Tibial artery (tissue), 4 donors: ENCODE measurements at regions not wholly inside any gene's neighbourhood (a gene's known extent, or its start where the extent isn't known, plus 50 kb on each side); places are given as distances from the start of the nearest gene placed in this dataset.

Experiments used
- DNase-seq, 2 donors: peaks; one replicate each; pipeline ENCODE4 v3.0.0-alpha.2; 2019
- H3K27ac ChIP-seq, 2 donors: fragments of 200-600 bp; sonication (generic) in 1 of 2; 1 replicate in 1 of 2; 2 replicates in 1 of 2; pipeline ENCODE4 v1.5.1; 2018 to 2019; ENCODE audit warnings: mild to moderate bottlenecking in 1 of 2
- H3K27me3 ChIP-seq, 2 donors: fragments of 200-600 bp; sonication (generic) in 1 of 2; one replicate each; pipeline versions ENCODE4 v1.5.1 to v1.6.0; 2016 to 2019
- H3K36me3 ChIP-seq, 3 donors: fragments of 200-600 bp; sonication (generic) in 2 of 3; one replicate each; pipeline ENCODE4 v1.5.1; 2016 to 2019; ENCODE audit warnings: mild to moderate bottlenecking in 2 of 3
- H3K4me1 ChIP-seq, 4 donors: fragments of 200-600 bp; sonication (generic) in 2 of 4; 1 replicate in 3 of 4; 2 replicates in 1 of 4; pipeline ENCODE4 v1.5.1; 2016 to 2019
- H3K4me3 ChIP-seq, 2 donors: fragments of 200-600 bp; sonication (generic) in 1 of 2; 1 replicate in 1 of 2; 2 replicates in 1 of 2; pipeline ENCODE4 v1.5.1; 2018 to 2019; ENCODE audit warnings: mild to moderate bottlenecking in 2 of 2
- H3K9me3 ChIP-seq, 3 donors: fragments of 200-600 bp; sonication (generic) in 1 of 3; one replicate each; pipeline ENCODE4 v1.5.1; 2016 to 2019
- intact Hi-C: fragments of 100-400 bp; cut with DNase I; formaldehyde crosslinking; loops from one replicate; pipeline ENCODE4 v1.15.0; 2023; ENCODE audit warnings: low total_unique reads
- TF ChIP-seq, protein P1 (sequence below), 2 experiments: fragments of 200-600 bp in 1 of 2; fragments of 450-650 bp in 1 of 2; IDR thresholded peaks; one replicate each; pipeline ENCODE4 v1.5.1; 2017 to 2019; ENCODE audit warnings: antibody characterized with exemption in 2 of 2, mild to moderate bottlenecking in 1 of 2, moderate library complexity in 1 of 2

DNA sequence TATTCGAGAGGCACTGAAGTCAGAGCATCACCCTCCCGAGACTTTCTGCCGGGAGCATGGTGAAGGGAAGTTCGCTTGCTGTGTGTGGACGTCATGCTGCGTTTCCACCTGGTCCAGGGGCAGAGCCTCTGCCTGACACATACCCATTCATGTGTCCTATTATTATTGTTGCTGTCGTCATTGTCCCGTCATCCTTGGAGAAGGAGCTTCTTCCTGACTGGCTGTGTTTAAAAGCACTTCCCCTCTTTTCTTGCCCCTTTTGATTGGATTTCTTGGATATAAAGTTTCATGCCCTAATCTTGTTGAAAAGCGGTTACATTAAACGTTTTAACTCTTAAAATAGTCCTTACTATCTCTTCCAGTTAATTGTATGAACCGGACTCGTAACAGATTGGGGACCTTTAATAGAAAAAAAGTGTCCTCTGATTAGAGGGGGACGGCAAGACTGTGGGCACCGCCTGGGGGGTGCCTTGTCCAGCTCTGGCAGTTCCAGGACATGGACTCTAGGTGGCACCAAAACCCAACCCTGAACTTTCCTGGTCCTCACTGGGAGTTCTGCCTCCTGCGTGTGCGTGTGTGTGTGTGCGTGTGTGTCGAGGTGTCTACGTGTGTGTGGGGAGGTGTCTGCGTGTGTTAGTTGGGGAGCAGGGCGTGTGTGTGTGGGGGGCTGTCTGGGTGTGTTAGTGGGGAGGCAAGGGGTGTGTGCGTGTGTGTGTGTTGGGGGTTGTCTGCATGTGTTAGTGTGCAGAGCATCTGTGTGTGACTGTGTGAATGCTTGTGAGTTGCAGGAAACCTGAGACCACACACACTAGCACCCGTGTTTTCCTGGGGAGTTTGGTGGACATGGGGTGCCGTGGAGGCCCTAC is 133.3 kb upstream of the CIBAR2 start:
- TF ChIP-seq, protein P1, sequence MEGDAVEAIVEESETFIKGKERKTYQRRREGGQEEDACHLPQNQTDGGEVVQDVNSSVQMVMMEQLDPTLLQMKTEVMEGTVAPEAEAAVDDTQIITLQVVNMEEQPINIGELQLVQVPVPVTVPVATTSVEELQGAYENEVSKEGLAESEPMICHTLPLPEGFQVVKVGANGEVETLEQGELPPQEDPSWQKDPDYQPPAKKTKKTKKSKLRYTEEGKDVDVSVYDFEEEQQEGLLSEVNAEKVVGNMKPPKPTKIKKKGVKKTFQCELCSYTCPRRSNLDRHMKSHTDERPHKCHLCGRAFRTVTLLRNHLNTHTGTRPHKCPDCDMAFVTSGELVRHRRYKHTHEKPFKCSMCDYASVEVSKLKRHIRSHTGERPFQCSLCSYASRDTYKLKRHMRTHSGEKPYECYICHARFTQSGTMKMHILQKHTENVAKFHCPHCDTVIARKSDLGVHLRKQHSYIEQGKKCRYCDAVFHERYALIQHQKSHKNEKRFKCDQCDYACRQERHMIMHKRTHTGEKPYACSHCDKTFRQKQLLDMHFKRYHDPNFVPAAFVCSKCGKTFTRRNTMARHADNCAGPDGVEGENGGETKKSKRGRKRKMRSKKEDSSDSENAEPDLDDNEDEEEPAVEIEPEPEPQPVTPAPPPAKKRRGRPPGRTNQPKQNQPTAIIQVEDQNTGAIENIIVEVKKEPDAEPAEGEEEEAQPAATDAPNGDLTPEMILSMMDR (IDR thresholded peaks at IDR 0.05): peak; percentile 79 to 92
- no peaks in the 10 kb centered on the region for H3K36me3 ChIP-seq
- peaks cover 0 to 16% (median 12%) of the 10 kb centered on the region in 4 donors for H3K4me1 ChIP-seq
- no peaks in the 10 kb centered on the region for H3K9me3 ChIP-seq
- intact Hi-C loops: no loop called here
- H3K27ac ChIP-seq: no peak overlapping the region
- no peak overlapping the region for H3K4me3 ChIP-seq
- peaks cover 0 to 4% of the 10 kb centered on the region in 2 donors for H3K27me3 ChIP-seq
- peak in 1 of 2 donors; percentile 50 for DNase-seq

DNA sequence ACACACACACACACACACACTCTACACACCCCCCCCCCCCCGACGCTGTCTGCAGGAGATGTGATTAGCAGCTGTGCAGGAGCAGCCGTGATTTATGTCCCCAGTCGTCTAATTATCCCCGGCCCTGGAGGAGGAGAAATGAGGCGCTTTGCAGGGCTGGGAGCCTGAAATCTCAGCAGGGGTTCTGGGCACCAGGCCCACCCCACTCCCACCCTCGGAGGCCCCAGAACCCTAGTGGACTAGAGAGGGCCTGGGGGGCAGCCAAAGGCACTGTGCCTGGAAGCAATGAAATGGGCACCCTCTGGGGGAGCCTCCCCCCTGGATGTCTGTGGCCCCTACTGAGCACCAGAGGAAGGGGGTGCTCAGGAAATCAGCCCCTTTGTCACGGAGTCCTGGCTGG is 134.2 kb upstream of the CIBAR2 start:
- Histone ChIP-seq H3K9me3 (no peaks in the 10 kb centered on the region), H3K27me3 (peaks cover 0 to 4% of the 10 kb centered on the region in 2 donors), H3K4me1 (peaks cover 0 to 16% (median 12%) of the 10 kb centered on the region in 4 donors), H3K36me3 (no peaks in the 10 kb centered on the region), H3K4me3 (no peak overlapping the region), H3K27ac (no peak overlapping the region)
- intact Hi-C loops: no loop called here
- DNase-seq: no peak
- TF ChIP-seq, protein P1 (IDR thresholded peaks at IDR 0.05): no peak

DNA sequence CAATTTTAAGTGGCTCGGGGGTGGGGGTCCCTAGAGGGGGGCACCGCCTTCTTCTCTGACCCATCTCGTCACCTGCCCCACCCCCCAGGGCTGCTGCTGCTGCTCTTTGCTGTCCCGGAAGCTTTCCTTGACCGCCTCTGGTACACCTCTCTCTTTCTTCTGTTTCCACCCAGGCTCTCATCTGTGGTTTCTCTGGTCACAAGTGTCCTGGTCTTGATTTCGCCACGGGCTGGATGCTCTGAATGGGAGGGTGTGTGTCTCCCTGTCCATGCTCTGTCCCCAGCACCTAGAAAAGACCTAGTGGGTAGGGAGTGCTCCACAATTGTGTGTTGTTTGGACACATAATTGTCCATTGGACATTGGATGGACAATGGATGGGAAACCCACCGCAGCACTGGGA is 134.7 kb upstream of the CIBAR2 start:
- no peak for DNase-seq
- intact Hi-C loops: no loop called here
- Histone ChIP-seq H3K36me3 (no peaks in the 10 kb centered on the region), H3K9me3 (no peaks in the 10 kb centered on the region), H3K4me1 (peaks cover 0 to 16% (median 12%) of the 10 kb centered on the region in 4 donors), H3K27ac (no peak overlapping the region), H3K4me3 (no peak overlapping the region), H3K27me3 (peaks cover 0 to 4% of the 10 kb centered on the region in 2 donors)
- TF ChIP-seq, protein P1 (IDR thresholded peaks at IDR 0.05): no peak

DNA sequence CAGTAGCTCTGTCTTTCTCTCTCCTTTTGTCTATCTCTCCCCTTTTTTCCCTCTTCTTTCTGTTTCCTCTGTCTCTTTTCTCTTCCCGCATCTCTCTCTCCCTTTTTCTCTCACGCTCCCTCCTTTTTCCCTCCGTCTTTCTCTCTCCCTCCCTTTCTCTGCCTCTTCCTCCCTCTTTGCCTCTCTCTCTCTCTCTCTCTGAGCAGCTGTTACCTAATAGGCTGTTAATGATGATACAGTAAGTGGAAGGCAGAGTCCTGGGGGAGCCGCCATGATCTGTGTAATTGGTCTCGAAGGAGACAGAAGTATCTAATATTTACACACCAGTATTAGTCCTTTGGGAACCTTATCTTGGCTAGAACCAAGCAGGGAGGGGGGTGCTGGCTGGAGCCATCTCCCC is 136.1 kb upstream of the CIBAR2 start:
- intact Hi-C loops: no loop called here
- Histone ChIP-seq H3K27me3 (peaks cover 0 to 4% of the 10 kb centered on the region in 2 donors), H3K36me3 (no peaks in the 10 kb centered on the region)

DNA sequence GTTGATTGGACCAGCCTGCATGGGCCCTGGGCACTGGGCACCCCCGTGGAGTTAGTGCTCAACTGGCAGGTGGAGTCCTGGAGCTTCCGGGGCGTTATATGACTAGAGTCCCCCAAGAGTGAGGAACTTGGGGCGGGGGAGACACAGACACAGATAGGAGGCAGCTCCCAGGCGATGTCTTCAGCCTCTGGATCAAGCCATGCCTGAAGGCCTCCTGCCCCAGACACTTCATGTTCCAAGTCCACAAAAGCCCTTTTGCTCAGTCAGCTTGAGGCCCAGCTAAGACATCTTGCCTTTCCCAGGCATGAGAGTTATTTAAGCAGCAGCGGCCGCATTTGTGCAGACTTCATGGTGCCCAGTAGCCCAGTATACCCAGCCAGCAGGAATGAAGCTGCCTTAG is 136.6 kb upstream of the CIBAR2 start:
- no peaks in the 10 kb centered on the region for H3K9me3 ChIP-seq
- peaks cover 0 to 20% (median 12%) of the 10 kb centered on the region in 4 donors for H3K4me1 ChIP-seq
- intact Hi-C loops: no loop called here

More for the DNA sequence above, 136.1 kb upstream of the CIBAR2 start:
- H3K9me3 ChIP-seq: no peaks in the 10 kb centered on the region
- TF ChIP-seq, protein P1 (IDR thresholded peaks at IDR 0.05): no peak
- no peak overlapping the region for H3K27ac ChIP-seq
- DNase-seq: no peak
- H3K4me1 ChIP-seq: peaks cover 0 to 20% (median 12%) of the 10 kb centered on the region in 4 donors
- H3K4me3 ChIP-seq: no peak overlapping the region

More for the DNA sequence above, 136.6 kb upstream of the CIBAR2 start:
- no peak overlapping the region for H3K27ac ChIP-seq
- DNase-seq: no peak
- no peaks in the 10 kb centered on the region for H3K36me3 ChIP-seq
- H3K4me3 ChIP-seq: no peak overlapping the region
- TF ChIP-seq, protein P1 (IDR thresholded peaks at IDR 0.05): no peak
- H3K27me3 ChIP-seq: peaks cover 0 to 4% of the 10 kb centered on the region in 2 donors
